PC-3 (cell line): ENCODE measurements at regions not wholly inside any gene's neighbourhood (a gene's known extent, or its start where the extent isn't known, plus 50 kb on each side); places are given as distances from the start of the nearest gene placed in this dataset.
"Not testable (repeated sequence)": the region's sequence is repeated elsewhere in the genome, so short reads cannot be mapped to it uniquely, and the experiment has no call there.

Experiments
- ATAC-seq: fragments of 200-7000 bp; cut with Tn5 transposase; 2 replicates; pipeline ENCODE4 v1.9.1; 2020; ENCODE audit warnings: mild to moderate bottlenecking, moderate library complexity
- BruUV-seq: library from RNA; stranded (reverse); fragments of 400-500 nt; replicated peaks from 2 replicates; lab custom pipeline; 2021; lab: Mats Ljungman, UMichigan
- CTCF ChIA-PET: fragments of 300-600 bp; sonication (Branson Sonifier 250); formaldehyde crosslinking; loops from one replicate; lab custom pipeline; 2022; ENCODE audit warnings: antibody characterized with exemption; lab: Charles Lee
- POLR2A ChIA-PET: fragments of 300-600 bp; sonication (Branson Sonifier 250); formaldehyde crosslinking; loops from one replicate; lab custom pipeline; 2022; ENCODE audit warnings: antibody characterized with exemption; ENCODE audit not compliant: unreplicated experiment; lab: Charles Lee
- DNase-seq: peaks from one replicate; pipeline ENCODE4 v3.0.0-alpha.2; 2015
- H2AFZ ChIP-seq: fragments of 300-600 bp; sonication (generic); 2 replicates; pipeline ENCODE4 v1.6.0; 2016; ENCODE audit warnings: antibody characterized with exemption, low read length
- H3F3A ChIP-seq: fragments of 300-600 bp; sonication (generic); one replicate; pipeline ENCODE4 v1.6.0; 2017; ENCODE audit warnings: antibody characterized with exemption, low read length, control low read depth, mild to moderate bottlenecking; ENCODE audit not compliant: unreplicated experiment
- H3K27ac ChIP-seq: fragments of 300-600 bp; sonication (generic); 2 replicates; pipeline ENCODE4 v1.5.1; 2016; ENCODE audit warnings: mild to moderate bottlenecking, low read length
- H3K27me3 ChIP-seq: fragments of 300-600 bp; sonication (generic); 2 replicates; pipeline ENCODE4 v1.6.1; 2016; ENCODE audit warnings: low read length, mixed read lengths
- H3K36me3 ChIP-seq: fragments of 300-600 bp; sonication (generic); 2 replicates; pipeline ENCODE4 v1.6.1; 2016; ENCODE audit warnings: low read depth, mixed run types, low read length, mixed read lengths
- H3K4me1 ChIP-seq: fragments of 300-600 bp; sonication (generic); 2 replicates; pipeline ENCODE4 v1.5.1; 2016; ENCODE audit warnings: low read length; ENCODE audit not compliant: insufficient read depth
- H3K4me2 ChIP-seq: fragments of 300-600 bp; sonication (generic); 2 replicates; pipeline ENCODE4 v1.6.0; 2016; ENCODE audit warnings: low read length
- H3K4me3 ChIP-seq: fragments of 300-600 bp; sonication (generic); 2 replicates; pipeline ENCODE4 v1.5.1; 2016; ENCODE audit warnings: mild to moderate bottlenecking, low read length, mixed read lengths
- H3K79me2 ChIP-seq: fragments of 300-600 bp; sonication (generic); 2 replicates; pipeline ENCODE4 v1.6.1; 2017; ENCODE audit warnings: low read length, mixed read lengths
- H3K9ac ChIP-seq: fragments of 300-600 bp; sonication (generic); 2 replicates; pipeline ENCODE4 v1.6.0; 2016; ENCODE audit warnings: mild to moderate bottlenecking, low read length
- H3K9me2 ChIP-seq: fragments of 300-600 bp; sonication (generic); replicated peaks from 2 replicates; pipeline ENCODE4 v1.6.1; 2016; ENCODE audit warnings: mixed run types, low read length, mixed read lengths
- H3K9me3 ChIP-seq: fragments of 300-600 bp; sonication (generic); 2 replicates; pipeline ENCODE4 v1.6.1; 2016; ENCODE audit warnings: low read length, mixed read lengths
- H4K20me1 ChIP-seq: fragments of 300-600 bp; sonication (generic); 2 replicates; pipeline ENCODE4 v1.6.1; 2016; ENCODE audit warnings: low read length, mixed read lengths
- EZH2 ChIP-seq: fragments of 300-600 bp; sonication (generic); IDR thresholded peaks from one replicate; pipeline ENCODE4 v1.6.1; 2017; ENCODE audit warnings: antibody characterized with exemption, mild to moderate bottlenecking, low read length; ENCODE audit not compliant: unreplicated experiment
- EZH2phosphoT487 ChIP-seq: fragments of 300-600 bp; sonication (generic); IDR thresholded peaks from 2 replicates; pipeline ENCODE4 v1.6.1; 2018; ENCODE audit warnings: mild to moderate bottlenecking, antibody characterized with exemption, low read length, borderline replicate concordance
- intact Hi-C: fragments of 100-400 bp; cut with micrococcal nuclease; formaldehyde crosslinking; loops from 2 replicates; pipeline ENCODE4 v1.9.0; 2023
- TF ChIP-seq, protein P1 (sequence below): fragments of 300-600 bp; sonication (generic); conservative IDR thresholded peaks from 2 replicates; pipeline ENCODE4 v1.5.1; 2017; ENCODE audit warnings: antibody characterized with exemption, low read depth, mild to moderate bottlenecking, low read length

DNA sequence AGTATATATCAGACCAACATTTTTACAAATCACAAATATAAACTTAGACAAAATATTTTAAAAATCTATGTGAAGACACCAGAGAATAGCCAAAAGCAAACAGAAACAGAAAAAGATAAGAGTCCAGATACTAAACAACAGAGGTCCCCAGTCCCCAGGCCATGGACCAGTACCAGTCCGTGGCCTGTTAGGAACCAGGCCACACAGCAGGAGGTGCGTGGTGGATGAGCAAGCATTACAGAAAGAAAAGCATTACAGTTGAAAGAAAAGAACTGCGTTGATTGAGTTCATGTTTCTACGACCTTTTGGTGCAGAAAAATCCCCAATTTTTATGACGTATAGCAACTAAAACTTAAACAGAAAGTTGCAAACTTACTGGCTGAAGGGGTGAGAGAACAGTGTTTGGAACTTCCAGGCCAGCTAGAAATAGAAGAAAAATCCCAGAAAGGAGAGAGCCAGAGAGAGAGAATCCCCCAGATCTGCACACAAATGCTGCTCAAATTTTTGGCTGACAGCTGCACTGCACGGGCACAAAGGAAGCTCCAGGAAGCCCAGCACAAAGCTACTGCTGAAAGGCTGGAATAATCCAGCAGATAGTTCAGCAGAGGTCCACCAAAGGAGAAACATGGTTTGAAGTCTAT is 159.6 kb upstream of the C14orf180 start:
- Histone ChIP-seq H3K4me2 (no peak overlapping the region), H4K20me1 (no peaks in the 10 kb centered on the region), H3K79me2 (no peaks in the 10 kb centered on the region), H3K9me2 (no peaks in the 10 kb centered on the region), H3K9ac (no peak overlapping the region), H3F3A (no peaks in the 10 kb centered on the region), H3K36me3 (no peaks in the 10 kb centered on the region), H2AFZ (no peak overlapping the region), H3K27me3 (peaks cover 51% of the 10 kb centered on the region), H3K27ac (no peak overlapping the region), H3K4me3 (no peak overlapping the region), H3K4me1 (no peaks in the 10 kb centered on the region), H3K9me3 (no peaks in the 10 kb centered on the region)
- intact Hi-C loops, result no loop called here
- ChIA-PET CTCF (no interaction called here), POLR2A (no interaction called here)
- BruUV-seq, result no TSS peak
- no peak for DNase-seq
- TF ChIP-seq, protein P1, sequence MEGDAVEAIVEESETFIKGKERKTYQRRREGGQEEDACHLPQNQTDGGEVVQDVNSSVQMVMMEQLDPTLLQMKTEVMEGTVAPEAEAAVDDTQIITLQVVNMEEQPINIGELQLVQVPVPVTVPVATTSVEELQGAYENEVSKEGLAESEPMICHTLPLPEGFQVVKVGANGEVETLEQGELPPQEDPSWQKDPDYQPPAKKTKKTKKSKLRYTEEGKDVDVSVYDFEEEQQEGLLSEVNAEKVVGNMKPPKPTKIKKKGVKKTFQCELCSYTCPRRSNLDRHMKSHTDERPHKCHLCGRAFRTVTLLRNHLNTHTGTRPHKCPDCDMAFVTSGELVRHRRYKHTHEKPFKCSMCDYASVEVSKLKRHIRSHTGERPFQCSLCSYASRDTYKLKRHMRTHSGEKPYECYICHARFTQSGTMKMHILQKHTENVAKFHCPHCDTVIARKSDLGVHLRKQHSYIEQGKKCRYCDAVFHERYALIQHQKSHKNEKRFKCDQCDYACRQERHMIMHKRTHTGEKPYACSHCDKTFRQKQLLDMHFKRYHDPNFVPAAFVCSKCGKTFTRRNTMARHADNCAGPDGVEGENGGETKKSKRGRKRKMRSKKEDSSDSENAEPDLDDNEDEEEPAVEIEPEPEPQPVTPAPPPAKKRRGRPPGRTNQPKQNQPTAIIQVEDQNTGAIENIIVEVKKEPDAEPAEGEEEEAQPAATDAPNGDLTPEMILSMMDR, result no peak
- TF ChIP-seq EZH2phosphoT487 (no peak), EZH2 (no peak)
- ATAC-seq, result no peak

DNA sequence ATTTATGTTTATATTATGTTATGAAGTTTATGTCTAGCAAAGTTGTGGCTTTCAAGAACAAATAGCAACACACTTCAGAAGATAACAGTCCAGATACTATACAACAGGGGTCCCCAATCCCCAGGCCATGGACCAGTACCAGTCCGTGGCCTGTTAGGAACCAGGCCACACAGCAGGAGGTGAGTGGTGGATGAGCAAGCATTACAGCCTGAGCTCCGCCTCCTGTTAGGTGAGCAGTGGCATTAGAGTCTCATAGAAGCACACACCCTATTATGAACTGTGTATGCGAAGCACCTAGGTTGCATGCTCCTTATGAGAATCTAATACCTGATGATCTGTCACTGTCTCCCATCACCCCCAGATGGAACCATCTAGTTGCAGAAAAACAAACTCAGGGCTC is 159.0 kb upstream of the C14orf180 start:
- DNase-seq, H3K4me3 ChIP-seq, H2AFZ ChIP-seq, H4K20me1 ChIP-seq, intact Hi-C loops, H3K9ac ChIP-seq, H3K79me2 ChIP-seq, POLR2A ChIA-PET, CTCF ChIA-PET, H3K4me1 ChIP-seq, H3K4me2 ChIP-seq, H3K9me2 ChIP-seq, H3K27ac ChIP-seq, H3F3A ChIP-seq, H3K36me3 ChIP-seq, H3K9me3 ChIP-seq, BruUV-seq: not testable (repeated sequence)
- ATAC-seq, result peak; percentile 38; the same call in 1 of the 2 replicates
- H3K27me3 ChIP-seq, result peaks cover 56% of the 10 kb centered on the region

DNA sequence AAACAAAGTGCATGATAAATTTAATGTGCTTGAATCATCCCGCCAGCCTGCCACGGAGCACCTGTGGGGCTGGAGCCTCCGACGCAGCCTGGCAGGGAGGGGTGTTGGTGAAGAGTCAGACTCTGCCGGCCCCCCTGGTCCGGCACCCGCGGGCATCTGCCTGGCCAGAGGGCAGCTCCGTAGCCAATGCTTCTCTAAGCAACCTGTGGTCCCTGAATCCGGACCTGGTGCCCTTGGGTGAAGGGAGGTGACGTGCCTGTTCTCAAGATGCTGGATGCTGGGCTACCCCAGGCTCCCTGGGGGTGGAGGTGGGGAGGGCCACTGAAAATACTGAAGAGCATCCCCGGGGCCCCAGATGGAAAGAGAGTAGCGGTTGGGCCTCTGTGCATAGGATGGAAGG is 158.6 kb upstream of the C14orf180 start:
- intact Hi-C loops, result no loop called here
- Histone ChIP-seq H3K36me3 (no peaks in the 10 kb centered on the region), H3K9me2 (no peaks in the 10 kb centered on the region), H3K4me2 (no peak overlapping the region), H3K9me3 (no peaks in the 10 kb centered on the region), H3K9ac (no peak overlapping the region), H4K20me1 (no peaks in the 10 kb centered on the region), H3K27ac (no peak overlapping the region), H3K27me3 (peaks cover 59% of the 10 kb centered on the region), H3K79me2 (no peaks in the 10 kb centered on the region), H3F3A (no peaks in the 10 kb centered on the region), H3K4me1 (no peaks in the 10 kb centered on the region), H2AFZ (no peak overlapping the region), H3K4me3 (no peak overlapping the region)
- ATAC-seq, result no peak
- BruUV-seq, result no TSS peak
- ChIA-PET POLR2A (no interaction called here), CTCF (no interaction called here)
- TF ChIP-seq EZH2, result no peak
- TF ChIP-seq EZH2phosphoT487, result no peak
- TF ChIP-seq, protein P1, result no peak
- DNase-seq, result no peak
